ENCODE measurements at regions not wholly inside any gene's neighbourhood (a gene's known extent, or its start where the extent isn't known, plus 50 kb on each side); places are given as distances from the start of the nearest gene placed in this dataset.
"Not testable (repeated sequence)": the region's sequence is repeated elsewhere in the genome, so short reads cannot be mapped to it uniquely, and the experiment has no call there.

GRCh38 chr21:8212986-8213550 lies 2308.3 kb upstream of the TPTE start:
- not testable (repeated sequence) for TF ChIP-seq CTCF (conservative IDR thresholded peaks at IDR 0.05; ENCODE audit: low read depth in 2 of 2); ZNF114 (CRISPR knock-in tag; IDR thresholded peaks at IDR 0.05)

All from GM23338 (cell line).